HG03196 (cell line): ENCODE measurements at regions not wholly inside any gene's neighbourhood (a gene's known extent, or its start where the extent isn't known, plus 50 kb on each side); places are given as distances from the start of the nearest gene placed in this dataset.

Experiments used
- ATAC-seq: cut with Tn5 transposase; IDR thresholded peaks from one replicate; pipeline ENCODE4 v1.9.1; 2021; ENCODE audit not compliant: unreplicated experiment

GRCh38 chr4:129543299-129543698 lies 447.3 kb downstream of the C4orf33 start:
- ATAC-seq, result no peak

- no peak for ATAC-seq
Observed at GRCh38 chr4:129545599-129546278, 449.8 kb downstream of the C4orf33 start.

GRCh38 chr4:129546531-129546930 lies 450.6 kb downstream of the C4orf33 start:
- no peak for ATAC-seq

- ATAC-seq, result no peak
Observed at GRCh38 chr4:129550281-129550785, 454.4 kb downstream of the C4orf33 start.

GRCh38 chr4:129561280-129561679 lies 465.3 kb downstream of the C4orf33 start:
- no peak for ATAC-seq

GRCh38 chr4:129561886-129562671 lies 466.1 kb downstream of the C4orf33 start:
- no peak for ATAC-seq

- ATAC-seq, result no peak
Observed at GRCh38 chr4:129565214-129565613, 469.3 kb downstream of the C4orf33 start.

- no peak for ATAC-seq
Observed at GRCh38 chr4:129570326-129570725, 474.4 kb downstream of the C4orf33 start.

GRCh38 chr4:129578336-129578735 lies 482.4 kb downstream of the C4orf33 start:
- ATAC-seq, result no peak

- ATAC-seq, result no peak
Observed at GRCh38 chr4:129581305-129581704, 485.4 kb downstream of the C4orf33 start.

GRCh38 chr4:129583868-129584267 lies 487.9 kb downstream of the C4orf33 start:
- ATAC-seq, result no peak

GRCh38 chr4:129598582-129598981 lies 502.6 kb downstream of the C4orf33 start:
- ATAC-seq, result no peak

GRCh38 chr4:129600898-129601297 lies 504.9 kb downstream of the C4orf33 start:
- no peak for ATAC-seq

GRCh38 chr4:129602447-129602846 lies 506.5 kb downstream of the C4orf33 start:
- no peak for ATAC-seq

GRCh38 chr4:129603241-129603931 lies 507.4 kb downstream of the C4orf33 start:
- no peak for ATAC-seq

GRCh38 chr4:129604632-129605255 lies 508.8 kb downstream of the C4orf33 start:
- no peak for ATAC-seq

GRCh38 chr4:129614611-129615010 lies 518.7 kb downstream of the C4orf33 start:
- ATAC-seq, result no peak

GRCh38 chr4:129622566-129622965 lies 526.6 kb downstream of the C4orf33 start:
- no peak for ATAC-seq

GRCh38 chr4:129623233-129623875 lies 527.4 kb downstream of the C4orf33 start:
- no peak for ATAC-seq

- ATAC-seq, result no peak
Observed at GRCh38 chr4:129641179-129641578, 545.2 kb downstream of the C4orf33 start.

GRCh38 chr4:129645461-129645860 lies 549.5 kb downstream of the C4orf33 start:
- ATAC-seq, result no peak
